VCaP (cell line): ENCODE measurements at regions not wholly inside any gene's neighbourhood (a gene's known extent, or its start where the extent isn't known, plus 50 kb on each side); places are given as distances from the start of the nearest gene placed in this dataset.
"Not testable (repeated sequence)": the region's sequence is repeated elsewhere in the genome, so short reads cannot be mapped to it uniquely, and the experiment has no call there.

Experiments used
- H3K27ac ChIP-seq: fragments of 450-650 bp; 2 replicates; pipeline ENCODE4 v1.5.1; 2017
- CTCF ChIP-seq: fragments of 450-650 bp; conservative IDR thresholded peaks from 2 replicates; pipeline ENCODE4 v1.5.1; 2017; ENCODE audit warnings: mild to moderate bottlenecking, moderate library complexity

DNA sequence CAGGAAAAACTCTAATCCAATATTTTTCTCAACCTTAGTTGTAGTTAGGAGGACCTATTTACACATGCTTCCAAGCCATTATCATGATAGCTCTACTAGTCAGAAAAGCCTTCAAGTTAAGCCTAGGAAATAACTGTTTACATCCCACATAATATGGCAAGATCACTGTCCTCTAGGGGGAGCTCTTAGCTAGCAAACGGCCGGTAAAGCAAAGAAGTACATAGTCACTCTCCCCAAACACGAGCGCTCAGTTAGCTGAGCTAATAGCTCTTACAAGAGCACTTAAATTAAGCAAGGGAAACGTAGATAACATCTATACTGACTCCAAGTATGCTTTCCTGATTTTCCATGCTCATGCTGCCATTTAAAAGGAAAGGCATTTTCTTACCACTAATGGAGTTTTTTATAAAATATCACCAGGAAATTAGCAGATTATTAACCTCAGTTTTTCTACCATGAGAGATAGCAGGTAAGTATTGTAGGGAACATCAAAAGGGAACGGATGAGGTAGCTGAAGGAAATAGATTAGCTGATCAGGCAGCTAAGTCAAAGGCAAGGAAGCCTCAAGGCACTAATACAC lies 100.6 kb upstream of the PABPC3 start:
- no peak overlapping the region for H3K27ac ChIP-seq
- peak; percentile 92 for TF ChIP-seq CTCF

DNA sequence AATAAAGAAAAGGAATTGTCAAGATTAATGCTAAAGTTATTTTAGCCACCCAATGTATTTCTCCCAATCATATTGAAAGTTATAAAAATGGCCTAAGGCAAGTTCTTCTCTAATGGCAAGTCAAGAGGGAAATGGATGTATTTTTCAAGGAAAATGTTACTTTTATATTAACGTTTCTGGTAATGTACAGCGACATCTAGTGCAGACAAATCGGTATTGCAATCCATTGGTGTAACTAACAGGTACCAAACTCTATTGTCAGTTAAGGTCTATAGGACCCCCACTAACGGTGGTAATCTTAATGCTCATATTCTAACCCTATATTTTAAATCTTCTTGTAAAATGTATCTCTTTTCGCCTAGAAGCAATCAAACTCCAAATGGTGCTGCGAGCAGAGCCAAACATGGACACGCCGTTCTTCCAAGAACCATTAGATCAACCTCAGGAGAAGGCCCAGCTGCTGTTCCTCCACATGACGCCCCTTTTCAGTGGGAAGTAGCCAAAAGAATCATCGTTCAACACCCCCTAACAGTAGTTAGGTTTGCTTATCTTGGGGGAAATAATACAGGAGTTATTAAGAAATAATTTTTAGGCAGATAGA lies 98.5 kb upstream of the PABPC3 start:
- TF ChIP-seq CTCF, result peak; percentile 82
- H3K27ac ChIP-seq, result no peak overlapping the region

DNA sequence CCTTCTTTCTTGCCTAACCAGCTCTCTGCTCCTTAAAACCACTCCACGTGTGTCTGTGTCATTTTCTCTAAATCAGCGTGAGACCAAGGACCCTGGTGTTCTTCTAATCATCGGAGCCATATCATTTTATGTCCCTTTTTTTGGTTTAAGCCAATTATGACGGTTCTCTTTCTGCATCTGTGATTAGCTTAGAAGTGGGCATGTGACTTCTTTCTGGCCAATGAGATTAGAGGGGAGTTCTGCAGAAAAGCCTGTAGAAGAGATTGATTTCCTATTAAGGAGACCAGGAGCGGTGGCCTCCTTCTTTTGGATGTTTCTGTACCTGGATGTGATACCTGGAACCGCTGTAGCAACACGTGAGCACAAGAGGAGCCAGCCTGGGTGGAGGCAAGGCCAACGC lies 97.5 kb upstream of the PABPC3 start:
- no peak for TF ChIP-seq CTCF
- H3K27ac ChIP-seq, result no peak overlapping the region

GRCh38 chr13:25001476-25002206 lies 94.3 kb upstream of the PABPC3 start:
- H3K27ac ChIP-seq, result no peak overlapping the region
- TF ChIP-seq CTCF, result no peak

DNA sequence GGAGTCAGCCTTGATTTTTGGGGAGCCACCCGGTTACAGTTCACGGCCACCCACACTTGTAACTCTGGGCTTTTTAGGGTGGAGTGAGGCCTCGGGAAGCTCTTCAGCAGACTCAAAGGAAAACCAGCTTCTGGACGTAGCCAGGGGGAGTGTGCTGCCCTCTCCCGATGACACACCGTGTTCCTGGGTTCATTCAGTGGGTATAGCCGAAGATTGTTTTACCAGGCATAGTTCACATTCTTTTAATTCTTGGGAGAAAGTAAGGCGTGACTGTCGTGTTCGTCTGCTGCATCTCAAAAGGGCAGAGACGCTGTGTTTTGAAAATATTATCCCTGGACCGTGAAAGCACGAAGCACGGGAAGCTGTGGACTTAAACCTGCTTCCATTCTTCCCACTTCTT lies 93.6 kb upstream of the PABPC3 start:
- not testable (repeated sequence) for H3K27ac ChIP-seq

GRCh38 chr13:25004489-25004888 lies 91.4 kb upstream of the PABPC3 start:
- H3K27ac ChIP-seq, result not testable (repeated sequence)

DNA sequence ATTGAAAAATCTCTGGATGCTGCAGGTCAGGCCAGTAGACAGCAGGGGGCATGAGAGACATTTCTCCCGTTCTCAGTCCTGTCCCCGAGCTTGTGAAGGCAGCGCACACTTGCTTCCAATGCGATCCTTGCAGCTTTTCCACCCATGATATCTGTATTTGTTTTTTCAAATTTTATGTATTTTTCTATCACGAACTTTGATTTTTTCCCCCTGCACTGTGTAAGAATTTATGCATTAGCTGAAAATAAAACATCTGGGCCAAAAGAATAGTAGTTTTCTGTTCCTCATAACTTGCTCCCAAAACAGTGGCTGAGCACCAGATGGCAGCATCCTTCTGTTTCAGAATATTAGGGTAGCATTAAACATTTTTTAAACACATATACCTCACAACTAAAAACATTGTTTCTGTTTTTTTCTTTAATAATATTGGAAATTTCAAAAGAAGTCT lies 90.9 kb upstream of the PABPC3 start:
- H3K27ac ChIP-seq, result not testable (repeated sequence)
- TF ChIP-seq CTCF, result peak; percentile 87

DNA sequence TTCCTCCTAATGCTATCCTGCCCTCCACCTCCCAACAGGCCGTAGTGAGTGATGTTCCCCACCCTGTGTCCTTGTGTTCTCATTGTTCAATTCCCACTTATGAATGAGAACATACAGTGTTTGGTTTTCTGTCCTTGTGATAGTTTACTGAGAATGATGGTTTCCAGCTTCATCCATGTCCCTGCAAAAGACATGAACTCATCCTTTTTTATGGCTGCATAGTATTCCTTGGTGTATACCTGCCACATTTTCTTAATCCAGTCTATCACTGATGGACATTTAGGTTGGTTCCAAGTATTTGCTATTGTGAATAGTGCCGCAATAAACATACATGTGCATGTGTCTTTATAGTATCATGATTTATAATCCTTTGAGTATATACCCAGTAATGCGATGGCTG lies 88.5 kb upstream of the PABPC3 start:
- not testable (repeated sequence) for H3K27ac ChIP-seq

GRCh38 chr13:25014398-25014973 lies 81.5 kb upstream of the PABPC3 start:
- not testable (repeated sequence) for H3K27ac ChIP-seq

- H3K27ac ChIP-seq, result not testable (repeated sequence)
Observed at GRCh38 chr13:25017176-25017575, 78.8 kb upstream of the PABPC3 start.

GRCh38 chr13:25017808-25018728 lies 77.9 kb upstream of the PABPC3 start:
- peak overlapping the region; percentile 33 for H3K27ac ChIP-seq
